Activated naive CD4-positive, alpha-beta T cell treated with Interleukin-2 at 50 U/mL for 16 hours (primary cell): ENCODE measurements at regions not wholly inside any gene's neighbourhood (a gene's known extent, or its start where the extent isn't known, plus 50 kb on each side); places are given as distances from the start of the nearest gene placed in this dataset.

Experiments
- DNase-seq: peaks from one replicate; pipeline ENCODE4 v3.0.0-alpha.2; 2020

DNA sequence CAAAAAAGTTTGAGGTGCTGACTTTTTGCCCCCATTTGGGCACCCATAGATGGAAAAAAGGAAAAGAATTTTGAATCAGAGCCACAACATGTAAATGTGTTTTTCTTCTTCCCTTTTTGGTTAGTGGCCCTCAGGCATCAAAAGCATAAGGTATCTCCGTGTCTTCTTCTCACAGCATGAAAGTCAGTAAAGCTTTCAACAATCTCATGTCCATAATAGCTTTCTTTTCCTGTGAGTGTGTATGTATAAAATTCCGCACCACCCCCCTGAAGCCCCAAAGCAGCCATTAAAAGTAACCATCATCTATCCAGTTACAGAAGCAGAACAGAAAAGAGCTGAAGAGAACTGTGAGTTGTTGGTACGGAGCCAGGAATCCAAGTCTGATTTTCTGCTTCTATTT, 1539.7 kb upstream of the ACVR2A start:
- no peak for DNase-seq

DNA sequence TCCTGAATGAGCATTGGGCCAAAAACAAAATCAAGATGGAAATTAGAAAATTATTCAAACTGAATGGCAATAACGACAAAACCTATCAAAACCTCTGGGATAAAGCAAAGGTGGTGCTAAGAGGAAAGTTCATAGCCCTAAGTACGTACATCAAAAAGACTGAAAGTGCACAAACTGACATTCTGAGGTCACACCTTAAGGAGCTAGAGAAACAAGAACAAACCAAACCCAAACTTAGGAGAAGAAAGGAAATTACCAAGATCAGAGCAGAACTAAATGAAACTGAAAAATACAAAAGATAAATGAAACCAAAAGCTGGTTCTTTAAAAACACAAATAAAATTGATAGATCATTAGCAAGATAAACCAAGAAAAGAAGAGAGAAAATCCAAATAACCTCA, 1543.5 kb upstream of the ACVR2A start:
- no peak for DNase-seq

DNA sequence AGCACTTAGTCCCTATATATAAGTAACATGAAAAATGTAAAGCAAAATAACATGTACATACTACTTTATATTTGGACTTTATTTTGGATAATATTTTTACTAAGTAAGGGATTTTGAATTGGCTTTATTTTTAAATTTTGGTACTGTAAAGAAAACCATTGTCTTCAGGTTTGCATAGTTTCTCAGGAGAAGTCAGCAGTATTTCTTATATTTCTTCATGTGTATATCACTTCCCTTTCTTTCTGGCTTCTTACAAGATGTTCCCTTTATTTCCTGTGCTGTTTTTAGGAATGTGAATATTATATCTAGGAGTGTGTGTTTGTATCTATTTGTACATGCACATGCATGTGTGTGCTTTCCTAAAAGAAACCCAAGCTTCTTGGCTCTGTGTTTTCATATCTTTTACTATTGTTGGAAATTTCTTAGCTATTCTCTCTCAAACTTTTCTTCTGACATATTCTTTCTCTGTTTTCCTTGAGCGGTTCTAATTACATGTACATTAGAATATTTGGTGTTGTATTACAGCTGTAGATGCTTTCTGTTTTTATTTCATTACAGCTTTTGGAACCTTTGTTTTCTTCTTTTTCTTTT, 1549.7 kb upstream of the ACVR2A start:
- no peak for DNase-seq

GRCh38 chr2:146287281-146287680, 1557.5 kb upstream of the ACVR2A start:
- no peak for DNase-seq

GRCh38 chr2:146278881-146279280, 1565.9 kb upstream of the ACVR2A start:
- no peak for DNase-seq

DNA sequence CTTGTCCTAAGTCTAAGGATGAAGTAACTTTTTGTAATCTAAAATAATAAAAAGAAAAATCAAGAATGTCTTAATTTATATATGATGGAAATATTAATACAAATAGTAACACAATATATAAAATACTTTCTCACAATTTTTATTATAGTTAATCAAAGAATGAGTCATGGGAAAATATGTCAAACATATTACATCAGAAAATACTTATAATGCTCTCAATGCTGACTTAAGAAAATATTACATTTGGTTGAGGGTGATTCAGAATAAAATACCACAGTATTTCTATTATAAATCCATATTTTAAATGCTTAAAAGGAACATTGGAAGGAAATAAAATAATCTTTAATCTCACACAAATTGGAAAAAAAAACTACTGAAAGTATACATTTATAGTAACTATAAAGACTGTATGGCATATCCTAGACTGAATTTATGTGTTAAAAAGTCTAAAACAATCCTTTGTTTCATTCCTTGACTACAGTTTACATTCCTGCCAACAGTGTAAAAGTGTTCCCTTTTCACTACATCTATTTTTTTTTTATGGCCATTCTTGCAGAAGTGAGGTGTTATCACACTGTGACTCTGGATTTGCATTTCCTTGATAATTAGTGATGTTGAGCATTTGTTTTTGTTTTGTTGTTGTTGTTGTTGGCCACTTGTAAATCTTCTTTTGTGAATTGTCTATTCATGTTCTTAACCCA, 1573.5 kb upstream of the ACVR2A start:
- DNase-seq: no peak

DNA sequence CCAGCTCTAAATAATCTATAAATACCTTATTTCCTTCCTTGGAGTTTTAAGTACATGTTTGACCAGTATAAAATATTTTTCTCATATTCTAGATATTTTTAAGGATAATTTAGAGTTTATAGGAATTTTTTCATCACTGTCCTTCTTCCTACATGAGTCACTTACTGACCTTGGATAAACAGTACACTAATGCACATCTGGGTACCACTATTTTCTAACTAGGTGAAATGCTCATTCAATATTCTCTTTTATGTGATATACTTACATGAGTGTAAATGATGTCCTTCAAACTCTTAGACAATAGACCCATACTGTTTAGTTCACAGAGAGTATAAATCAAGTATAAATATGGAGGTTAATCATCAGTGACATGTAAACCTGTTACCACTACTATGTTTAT, 1574.2 kb upstream of the ACVR2A start:
- no peak for DNase-seq

DNA sequence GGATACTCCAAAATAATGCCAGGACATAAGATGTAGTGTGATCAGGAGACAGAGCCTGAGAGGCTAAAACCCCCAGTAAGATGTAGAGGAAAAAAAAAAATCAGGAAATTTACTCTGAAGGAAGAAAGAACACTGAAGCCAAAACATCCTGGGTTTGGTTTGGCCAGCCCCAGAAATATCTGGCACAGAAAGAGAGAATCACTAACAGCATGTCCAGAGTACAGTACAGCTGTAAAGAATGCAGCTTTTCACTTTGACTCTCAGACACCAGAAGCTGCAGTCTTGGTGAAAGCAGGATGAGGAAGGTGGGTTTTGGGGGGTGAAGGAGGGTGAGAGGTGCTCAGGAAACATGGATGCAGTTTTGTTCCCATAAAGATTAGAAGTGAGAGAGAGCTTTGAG, 1577.7 kb upstream of the ACVR2A start:
- DNase-seq: no peak

DNA sequence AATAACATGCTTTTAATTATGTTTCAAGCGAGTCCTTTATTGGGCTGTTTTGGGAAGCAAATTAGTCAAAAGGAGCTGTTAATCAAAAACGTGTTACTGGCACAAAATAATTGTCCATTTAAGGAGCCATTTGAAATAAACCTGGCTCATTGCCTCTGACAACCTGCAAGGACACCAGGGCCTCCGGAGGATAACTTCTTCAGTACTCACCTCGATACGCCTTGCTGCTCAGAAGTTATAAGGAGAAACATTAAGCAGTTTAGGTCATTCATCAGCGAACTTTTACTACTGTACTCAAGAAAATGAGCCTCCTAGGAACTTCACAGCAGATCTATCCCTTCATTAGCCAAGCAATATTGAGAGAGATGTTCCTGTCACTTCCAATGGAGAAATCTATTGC, 1579.2 kb upstream of the ACVR2A start:
- no peak for DNase-seq

DNA sequence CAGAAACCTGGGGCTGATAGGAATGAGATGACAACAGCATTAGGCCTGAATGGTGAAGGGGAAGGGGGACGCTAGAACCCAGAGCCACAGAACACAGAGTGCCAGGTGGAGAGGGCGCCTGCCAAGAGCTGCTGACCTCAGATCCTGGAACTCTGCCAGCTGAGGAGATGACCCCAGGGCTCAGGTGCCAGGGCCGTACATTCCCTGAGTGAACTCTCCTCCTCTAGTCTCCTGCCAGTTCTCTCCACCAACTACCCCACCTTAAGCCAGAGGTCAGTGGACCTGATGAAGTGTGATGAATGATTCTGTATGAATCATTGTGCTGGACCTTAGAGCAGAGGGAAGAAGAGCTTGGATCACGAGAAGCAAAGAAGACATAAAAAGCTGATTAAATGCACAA, 1582.2 kb upstream of the ACVR2A start:
- no peak for DNase-seq

DNA sequence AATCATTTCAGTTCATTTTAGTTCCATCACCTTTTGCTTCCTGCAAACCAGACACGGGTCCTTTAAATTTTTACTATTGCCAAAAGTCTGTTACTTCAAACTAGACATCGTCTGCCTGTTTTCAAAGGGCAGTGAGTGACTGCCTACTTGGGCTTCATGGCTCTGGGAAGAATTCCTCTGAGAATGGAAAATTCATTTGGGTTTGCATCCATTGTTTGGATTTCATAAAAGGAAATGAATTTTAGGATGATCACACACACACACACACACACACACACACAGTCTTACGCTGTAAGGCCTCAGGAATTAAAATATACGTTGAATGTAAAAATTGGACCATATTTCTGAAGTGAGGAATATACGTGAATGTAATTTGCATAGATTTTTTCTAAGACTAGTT, 1584.3 kb upstream of the ACVR2A start:
- DNase-seq: no peak

DNA sequence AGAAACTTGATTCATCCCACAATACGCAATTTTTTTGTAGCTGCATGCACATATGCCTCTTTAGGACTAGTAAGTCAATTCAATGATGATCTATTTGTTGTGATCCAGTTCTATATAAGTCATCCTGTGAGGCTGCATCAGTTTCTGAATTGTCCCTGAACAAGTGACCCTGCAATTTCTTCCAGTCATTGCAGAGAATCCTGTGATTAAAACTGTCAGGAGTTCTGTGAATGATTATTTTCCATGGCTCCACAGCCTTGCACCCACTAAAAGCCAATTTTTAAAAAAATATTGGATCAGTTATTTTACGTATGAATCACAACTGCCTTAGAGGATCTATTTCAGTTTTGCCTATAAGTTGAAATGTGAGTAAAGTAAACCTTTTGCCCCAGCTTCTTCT, 1585.0 kb upstream of the ACVR2A start:
- DNase-seq: no peak

GRCh38 chr2:146258071-146258470, 1586.8 kb upstream of the ACVR2A start:
- no peak for DNase-seq

DNA sequence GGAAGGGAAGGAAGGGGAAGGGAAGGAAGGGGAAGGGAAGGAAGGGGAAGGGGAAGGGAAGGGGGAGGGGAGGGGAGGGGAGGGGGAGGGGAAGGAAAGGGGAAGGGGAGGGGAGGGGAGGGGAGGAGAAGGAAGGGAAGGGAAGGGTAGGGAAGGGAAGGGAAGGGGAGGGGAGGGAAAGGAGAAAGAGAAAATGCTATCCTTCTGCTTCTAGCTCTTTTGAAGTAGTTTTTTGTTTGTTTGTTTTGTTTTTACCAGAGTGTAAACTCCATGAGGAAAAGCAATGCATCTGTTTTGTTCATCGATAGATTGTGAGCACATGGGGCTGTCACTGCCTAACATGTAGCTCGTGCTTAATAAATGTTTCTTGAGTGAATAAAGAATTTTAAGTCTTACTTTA, 1592.7 kb upstream of the ACVR2A start:
- no peak for DNase-seq

- no peak for DNase-seq
These were observed 1593.5 kb upstream of the ACVR2A start for GRCh38 chr2:146251328-146251727.

- no peak for DNase-seq
These were observed 1597.9 kb upstream of the ACVR2A start for GRCh38 chr2:146246736-146247523.

GRCh38 chr2:146246002-146246735, 1598.7 kb upstream of the ACVR2A start:
- no peak for DNase-seq

GRCh38 chr2:146244830-146245229, 1600.0 kb upstream of the ACVR2A start:
- DNase-seq: no peak

- DNase-seq: no peak
These were observed 1600.7 kb upstream of the ACVR2A start for GRCh38 chr2:146244131-146244530.

- no peak for DNase-seq
These were observed 1603.8 kb upstream of the ACVR2A start for GRCh38 chr2:146241023-146241422.

DNA sequence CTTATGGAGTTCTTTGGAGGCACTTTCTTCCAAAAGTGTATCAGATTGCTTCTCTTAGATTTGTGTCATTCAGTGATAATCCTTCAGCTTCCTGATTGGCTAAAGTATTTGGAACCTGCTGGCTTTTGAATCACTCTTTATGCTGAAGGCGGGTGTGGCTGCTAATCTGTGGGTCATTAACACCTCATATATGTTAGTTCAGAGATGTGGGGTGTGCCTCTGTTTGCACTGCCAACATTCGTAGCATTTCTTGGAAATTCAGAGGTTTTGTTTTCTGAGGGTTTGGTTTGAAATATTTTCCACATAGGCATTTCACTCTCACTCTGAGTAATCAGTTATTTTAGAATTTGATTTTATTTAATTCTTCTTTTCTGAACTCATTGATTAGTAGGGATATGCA, 1604.4 kb upstream of the ACVR2A start:
- DNase-seq: no peak

GRCh38 chr2:146239392-146240135, 1605.3 kb upstream of the ACVR2A start:
- DNase-seq: no peak
